ENCODE measurements at regions not wholly inside any gene's neighbourhood (a gene's known extent, or its start where the extent isn't known, plus 50 kb on each side); places are given as distances from the start of the nearest gene placed in this dataset.

DNA sequence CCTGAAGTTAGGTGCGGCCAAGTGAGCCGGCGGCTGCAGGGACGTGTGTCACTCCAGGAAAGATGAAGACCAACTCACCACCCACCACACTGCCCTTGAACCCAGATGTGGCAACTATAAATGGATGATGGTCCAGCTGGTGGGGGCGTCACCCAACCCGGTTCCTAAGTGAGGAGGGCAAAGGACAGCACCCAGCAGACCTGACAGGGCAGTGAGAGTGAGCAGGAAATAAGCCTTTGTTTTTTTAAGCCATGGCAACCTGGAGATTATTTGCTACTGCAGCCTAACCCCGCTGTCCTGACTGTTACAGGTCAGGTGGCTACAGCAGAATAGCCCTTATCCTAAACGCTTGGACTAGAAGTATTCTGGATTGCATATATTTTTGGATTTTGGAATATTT is 228.9 kb downstream of the CTTN start:
- no peak for DNase-seq (ENCODE audit: low spot score)

DNA sequence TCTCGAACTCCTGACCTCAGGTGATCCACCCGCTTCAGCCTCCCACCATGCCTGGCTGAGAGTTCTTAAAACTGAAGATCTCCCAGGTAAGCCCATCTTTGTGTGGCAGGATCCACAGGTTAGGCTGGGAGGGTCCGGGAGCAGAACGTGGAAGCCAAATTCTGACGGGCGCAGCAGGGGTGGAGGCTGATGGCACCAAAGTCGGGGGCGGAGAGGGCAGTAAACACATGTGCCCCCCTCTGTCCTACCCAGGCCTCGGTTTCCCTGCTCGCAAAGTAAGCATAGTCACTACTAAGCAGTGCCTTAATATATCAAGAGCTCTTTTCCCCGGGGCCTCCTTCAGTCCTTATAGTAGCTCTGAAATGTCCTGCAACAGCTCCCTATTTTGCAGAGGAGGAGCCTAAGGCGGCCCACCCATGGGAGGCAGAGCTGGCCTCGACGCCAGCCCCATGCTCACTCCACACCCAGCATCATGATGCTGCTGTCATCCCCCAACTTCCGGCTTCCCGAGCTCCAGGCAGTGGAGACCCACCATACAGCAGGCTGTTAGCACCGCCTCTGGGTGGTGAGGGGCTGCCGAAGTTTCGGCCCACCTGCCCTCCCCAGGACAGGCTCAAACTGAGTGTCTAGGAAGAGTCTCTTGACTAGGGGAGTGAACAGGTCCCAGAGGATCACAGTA is 230.0 kb downstream of the CTTN start:
- no peak for DNase-seq (ENCODE audit: low spot score)

DNA sequence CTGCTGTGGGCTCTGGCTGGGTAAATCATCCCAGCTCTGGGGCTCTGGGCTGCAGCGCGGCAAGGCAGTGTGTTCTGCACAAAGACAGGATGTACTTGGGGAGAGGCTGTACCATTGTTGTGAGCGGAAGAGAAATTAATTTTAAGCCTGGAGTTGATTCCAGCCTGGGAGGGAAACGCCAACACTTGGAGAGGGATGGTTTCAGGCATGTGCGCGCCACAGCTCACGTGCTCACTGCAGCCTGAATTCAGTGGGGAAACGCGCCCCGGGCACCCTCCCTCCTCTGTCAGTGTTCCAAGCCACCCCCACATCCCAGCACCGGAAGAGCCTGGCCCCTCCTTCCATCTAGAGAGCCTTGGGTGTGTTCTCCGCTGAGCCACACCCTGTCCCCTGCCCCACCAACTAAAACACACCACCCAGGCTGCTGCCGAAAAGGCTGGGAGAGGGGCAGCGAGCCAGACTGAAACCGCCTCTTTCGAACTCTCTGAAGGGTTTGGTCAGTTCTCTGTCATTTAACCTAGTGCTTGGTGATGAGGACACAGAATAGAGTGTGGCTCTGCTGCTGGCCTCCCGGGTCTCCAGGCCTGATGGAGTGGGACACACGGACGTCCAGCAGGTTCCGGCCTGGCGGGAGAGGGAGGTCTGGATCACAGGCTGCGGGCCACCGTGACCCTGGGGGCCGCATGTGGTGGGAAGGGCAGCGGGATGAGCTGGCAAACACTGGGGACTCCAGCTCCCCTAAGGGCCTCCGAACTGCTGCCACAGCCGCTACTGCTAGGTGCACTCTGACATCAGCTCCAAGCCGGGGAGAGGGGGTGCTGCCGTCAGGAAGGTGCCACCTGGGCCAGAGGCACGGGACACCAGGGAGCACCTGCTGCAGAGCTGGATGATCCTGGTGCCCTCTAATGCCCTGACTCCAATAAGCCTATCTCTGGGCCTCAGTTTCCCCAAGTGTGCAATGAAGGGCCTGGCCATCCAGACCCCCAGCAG is 230.8 kb downstream of the CTTN start:
- DNase-seq (ENCODE audit: low spot score): peak; percentile 48

DNA sequence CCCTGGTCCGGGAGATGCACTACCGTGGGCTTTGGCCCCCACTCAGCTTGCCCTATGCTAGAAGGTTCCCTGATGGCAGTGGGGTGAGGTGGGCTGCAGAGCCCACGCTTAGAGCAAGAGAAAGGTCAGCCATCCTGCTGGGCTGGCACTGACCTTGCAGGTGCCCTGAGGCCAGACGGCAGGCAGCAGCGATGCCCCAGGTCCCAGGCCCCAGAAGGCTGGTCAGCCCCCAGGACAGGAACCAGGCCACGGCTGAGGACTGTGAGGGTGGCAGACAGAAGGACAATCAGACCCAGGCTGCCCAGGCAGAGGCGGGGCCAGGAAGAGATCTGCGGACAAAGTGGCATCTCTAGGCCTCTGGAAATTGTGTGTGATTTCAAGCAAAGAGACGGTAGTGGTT is 231.7 kb downstream of the CTTN start:
- DNase-seq (ENCODE audit: low spot score): no peak

DNA sequence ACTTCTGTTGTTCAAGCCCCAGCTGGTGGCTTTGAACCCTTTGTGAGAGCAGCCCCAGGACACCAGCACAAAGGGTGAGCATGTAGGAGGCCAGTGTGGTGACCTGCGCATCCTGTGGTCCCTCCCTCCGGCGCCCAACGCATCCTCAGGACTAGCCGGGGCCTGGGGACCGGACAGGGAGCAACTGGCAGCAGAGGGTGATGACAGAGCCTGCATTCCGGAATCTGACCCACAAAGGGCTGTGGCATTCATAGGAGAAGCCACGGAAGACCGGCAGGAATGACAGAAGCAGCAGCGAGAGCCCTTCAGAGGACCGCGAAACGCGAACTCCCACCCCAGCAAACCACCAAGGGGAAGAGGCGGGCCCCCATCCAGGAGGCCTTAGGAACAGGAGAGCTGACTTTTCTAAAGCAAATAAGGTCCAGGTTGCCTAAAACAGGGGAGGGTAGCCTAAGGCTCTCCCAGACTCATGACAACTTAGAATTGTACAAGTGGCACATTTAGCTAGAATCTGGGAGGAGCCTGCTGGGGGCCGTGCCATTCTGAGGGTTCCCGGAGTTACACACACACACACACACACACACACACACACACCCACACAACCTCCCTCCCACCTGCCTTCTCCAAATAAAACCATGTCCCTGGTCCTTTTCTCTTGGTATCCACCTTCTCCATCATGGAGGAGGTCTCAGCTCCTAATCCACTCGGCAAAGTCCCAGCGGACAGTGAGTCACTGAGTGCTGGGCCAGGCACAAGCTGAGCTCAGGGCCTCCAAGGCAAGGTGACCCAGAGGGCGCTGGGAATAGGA is 232.7 kb downstream of the CTTN start:
- no peak for DNase-seq (ENCODE audit: low spot score)

DNA sequence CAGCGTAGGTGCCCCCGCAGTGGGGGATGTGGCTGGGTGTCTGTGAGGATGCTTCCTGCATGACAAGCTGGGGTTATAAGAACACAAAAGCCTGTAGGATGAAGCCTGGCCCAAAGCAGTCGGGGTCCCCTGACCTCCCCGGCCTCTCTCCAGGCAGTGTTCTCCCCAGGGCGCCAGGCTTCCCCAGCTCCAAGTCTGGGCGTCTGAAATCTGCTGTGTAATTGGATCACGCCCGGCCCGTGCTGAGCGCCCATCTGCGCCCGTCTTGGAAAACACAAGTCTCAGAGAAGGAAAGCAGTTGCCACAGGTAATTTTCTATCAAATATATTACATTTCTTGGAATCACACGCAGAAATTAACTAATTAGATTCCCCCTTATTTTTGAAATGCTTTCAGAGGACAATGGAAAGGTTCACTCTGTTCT is 233.3 kb downstream of the CTTN start:
- DNase-seq (ENCODE audit: low spot score): no peak

DNA sequence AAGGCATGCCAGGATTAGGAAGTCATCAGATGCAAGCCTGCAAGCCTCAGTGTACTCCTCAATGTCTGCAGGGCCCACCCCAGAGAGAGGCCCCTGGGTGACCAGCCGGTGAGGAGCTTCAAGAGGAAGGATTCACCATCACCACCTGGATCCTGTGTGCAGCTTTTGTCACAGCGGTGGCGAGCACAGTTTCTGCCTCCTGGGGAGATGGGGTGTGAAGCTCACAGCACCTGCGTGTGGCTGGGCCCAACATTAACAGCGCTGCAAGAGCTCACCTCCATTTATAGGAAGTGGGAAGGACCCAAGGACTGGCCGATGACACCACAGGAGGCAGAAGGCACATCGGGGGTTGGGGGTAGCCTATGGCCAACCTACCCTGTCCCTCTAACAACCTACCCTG is 235.3 kb downstream of the CTTN start:
- no peak for DNase-seq (ENCODE audit: low spot score)

DNA sequence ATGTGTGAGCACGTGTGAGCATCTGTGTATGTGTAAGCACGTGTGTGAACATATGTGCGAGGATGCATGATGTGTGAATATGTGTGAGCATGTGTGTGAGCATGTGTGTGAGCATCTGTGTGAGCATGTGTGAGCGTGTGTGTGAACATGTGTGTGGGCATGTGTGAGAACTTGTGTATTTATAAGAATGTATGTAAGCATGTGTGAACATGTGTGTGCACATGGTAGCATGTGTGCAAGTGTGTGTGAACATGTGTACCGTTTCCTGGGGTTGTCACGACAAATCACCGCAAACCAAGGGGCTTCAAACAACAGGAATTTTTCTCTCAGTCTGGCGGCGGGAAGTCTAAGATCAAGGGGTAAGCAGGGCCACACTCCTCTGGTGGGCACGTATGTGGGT is 238.3 kb downstream of the CTTN start:
- no peak for DNase-seq (ENCODE audit: low spot score)

DNA sequence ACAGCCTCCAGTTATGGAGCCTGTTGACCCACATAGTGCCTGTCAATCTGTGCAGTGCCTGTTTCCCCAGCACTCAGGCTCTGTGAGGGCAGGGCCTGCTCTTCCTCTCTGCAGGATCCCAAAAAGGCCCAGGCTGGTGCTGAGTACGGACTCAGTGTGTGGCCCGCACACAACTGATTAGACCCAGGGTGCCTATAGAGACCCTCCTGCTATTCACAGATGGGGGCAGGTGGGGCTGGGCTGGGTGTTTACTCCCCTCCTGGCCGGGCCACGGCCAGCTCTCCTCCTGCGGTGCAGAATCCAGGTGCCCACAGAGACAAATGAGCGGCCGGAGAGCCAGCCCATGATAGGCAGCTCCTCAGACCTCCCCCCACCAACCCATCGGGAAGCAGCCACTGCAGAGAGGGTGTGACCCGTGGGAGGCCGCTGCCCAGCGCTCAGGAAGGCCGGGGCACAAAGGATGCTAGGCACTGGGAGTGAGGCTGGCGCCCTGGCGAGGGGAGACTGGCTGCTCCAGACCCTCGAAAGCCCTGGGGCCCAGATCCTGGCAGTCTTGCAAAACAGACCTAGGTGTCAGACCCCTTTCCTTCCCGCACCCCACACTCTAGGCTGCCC is 239.0 kb downstream of the CTTN start:
- DNase-seq (ENCODE audit: low spot score): no peak

DNA sequence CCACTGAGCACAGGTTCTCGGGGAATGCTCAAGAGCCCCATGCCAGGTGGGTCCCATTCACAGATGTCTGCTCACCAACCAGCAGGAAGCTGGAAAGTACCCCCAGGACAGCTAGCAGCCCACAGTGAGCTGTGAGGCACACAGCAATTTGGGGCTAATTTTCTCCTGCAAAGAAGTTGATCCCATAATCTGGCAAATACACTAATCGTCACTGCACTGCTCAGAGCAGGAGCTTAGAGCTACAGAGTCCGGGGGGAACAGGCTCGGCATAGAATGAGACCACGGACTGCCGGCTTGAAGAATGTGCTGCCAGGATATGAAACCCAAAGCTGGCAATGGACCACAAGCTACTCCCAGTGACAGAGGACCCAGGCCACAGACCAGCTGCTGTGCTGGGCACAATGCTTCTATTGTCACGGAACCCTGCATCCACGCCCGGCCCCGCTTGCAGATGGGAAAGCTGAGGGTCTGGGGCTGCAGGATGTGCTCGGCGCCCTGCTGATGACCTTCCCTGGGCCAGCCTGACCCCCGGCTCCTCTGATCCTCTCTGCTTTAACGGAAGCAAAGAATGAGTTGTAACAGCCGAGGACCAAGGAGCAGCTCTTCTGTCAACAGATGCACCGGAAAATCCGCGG is 239.7 kb downstream of the CTTN start:
- no peak for DNase-seq (ENCODE audit: low spot score)

DNA sequence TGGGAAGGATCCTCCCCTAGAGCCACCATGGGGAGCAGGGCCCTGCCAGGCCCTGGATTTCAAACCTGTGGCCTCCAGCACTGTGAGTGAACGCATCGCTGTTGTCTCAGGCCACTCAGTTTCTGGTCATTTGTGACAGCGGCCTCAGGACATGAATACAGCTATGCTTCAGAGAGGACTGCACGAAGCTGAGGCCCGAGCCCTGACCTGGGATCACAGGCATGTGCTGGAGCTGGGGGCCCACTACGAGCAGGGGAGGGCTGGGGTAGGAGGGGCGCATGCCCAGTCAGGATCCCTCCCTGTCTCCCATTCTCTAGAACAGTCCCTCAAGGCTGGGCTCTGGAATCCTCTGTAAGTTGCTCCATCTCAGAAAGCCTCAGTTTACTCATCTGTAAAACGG is 242.1 kb downstream of the CTTN start:
- DNase-seq (ENCODE audit: low spot score): no peak

DNA sequence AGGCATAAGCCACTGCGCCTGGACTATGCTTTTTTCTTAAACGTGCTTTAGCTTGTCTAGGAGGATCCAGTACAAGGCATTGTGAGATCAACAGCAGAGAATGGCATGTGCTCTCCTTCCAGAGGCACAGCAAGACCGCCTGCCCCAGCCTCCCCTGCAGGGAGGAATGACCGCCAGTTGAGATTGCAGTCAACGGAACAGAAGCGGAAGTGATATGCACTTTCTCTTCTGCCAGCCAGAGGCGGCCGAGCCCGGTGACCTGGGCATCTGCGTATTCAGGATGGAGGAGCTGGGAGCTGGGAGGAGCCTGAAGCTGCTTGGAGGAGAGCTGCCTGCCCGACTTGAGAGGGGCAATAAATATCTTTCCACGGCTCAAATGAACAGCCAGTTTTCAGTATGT is 243.0 kb downstream of the CTTN start:
- no peak for DNase-seq (ENCODE audit: low spot score)

DNA sequence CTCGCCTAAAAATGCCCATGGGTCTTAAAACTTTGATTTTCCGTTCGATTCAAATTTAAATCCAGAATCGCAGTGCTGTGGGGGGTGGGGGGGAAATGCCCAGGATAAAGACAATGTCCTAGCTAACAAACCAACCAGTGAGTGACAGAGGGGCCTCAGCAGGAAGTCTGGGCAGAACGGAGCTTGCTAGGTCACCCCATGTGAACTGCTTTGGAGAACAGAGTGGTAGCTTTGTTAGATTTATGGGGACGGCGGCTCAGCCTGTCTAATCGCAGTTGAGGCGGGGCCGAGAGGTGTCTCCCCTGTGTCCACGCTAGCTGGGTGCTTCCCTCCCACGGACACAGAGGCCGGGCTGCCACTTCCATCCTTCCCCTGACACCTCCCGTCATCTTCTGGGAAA is 243.9 kb downstream of the CTTN start:
- DNase-seq (ENCODE audit: low spot score): no peak

DNA sequence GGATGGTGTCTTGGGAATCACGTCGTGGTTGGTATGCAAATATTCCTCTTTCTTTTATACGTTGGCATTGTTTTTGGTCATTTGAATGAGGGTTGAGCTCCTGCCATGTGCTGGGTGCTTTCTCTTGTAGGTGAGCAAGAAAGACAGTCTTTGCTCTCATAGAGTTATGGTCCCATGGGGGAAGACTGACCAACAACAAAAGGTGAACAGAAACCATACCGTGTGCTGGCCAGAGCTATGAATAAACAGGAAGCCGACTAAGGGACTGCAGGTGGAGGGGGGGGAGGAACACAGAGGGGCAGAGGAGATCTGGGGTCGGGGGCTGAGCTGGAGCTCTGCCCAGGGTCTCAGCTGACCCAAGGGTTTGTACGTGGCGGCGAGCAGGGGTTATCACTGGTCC is 245.3 kb downstream of the CTTN start:
- no peak for DNase-seq (ENCODE audit: low spot score)

DNA sequence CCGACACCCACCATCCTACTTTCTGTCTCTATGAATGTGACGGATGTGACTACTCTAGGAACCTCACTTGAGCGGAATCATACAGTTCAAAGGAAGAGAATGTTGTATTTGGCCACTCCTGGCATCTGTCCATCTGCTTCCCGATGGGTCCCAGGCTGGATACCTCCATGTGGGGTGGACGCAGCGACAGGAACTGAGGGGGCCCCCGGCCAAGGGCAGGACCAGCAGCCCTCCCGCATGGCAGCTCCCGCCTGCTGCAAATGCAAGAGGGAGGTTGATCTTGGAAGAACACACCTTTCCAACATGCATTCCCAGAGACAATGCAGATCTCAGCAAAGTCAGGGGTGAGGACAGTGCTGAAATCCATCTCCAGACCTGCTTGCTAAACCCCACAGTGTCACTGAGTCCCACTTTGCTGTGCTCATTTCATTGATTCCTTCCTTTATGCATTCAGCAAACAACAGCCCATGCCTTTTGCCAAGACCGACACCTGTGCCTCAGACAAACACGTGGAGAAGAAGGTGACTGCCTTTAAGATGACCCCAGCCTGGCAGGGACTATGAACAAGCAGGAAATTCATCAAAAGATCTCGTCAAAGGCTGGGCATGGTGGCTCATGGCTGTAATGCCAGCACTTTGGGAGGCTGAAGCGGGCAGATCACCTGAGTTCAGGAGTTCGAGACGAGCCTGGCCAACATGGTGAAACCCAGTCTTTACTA is 246.2 kb downstream of the CTTN start:
- no peak for DNase-seq (ENCODE audit: low spot score)

DNA sequence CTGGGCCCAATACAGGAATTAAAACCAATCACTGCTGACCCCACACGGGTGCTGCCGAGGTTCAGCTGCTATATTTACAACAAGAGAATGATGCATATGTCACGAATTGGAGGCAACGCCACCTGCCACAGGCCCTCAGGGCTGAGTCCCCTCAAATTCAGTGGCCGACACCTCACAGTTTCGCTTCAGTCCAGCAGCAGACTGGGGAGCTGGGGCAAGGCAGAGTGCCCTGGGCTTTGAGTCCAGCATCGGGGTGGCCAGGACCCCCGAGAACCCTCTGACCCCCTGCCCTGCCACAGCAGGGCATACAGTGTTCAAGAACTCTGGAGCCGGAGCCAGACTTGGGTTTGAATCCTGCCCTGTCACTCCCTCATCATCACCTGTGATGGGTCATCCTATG is 247.2 kb downstream of the CTTN start:
- DNase-seq (ENCODE audit: low spot score): no peak

DNA sequence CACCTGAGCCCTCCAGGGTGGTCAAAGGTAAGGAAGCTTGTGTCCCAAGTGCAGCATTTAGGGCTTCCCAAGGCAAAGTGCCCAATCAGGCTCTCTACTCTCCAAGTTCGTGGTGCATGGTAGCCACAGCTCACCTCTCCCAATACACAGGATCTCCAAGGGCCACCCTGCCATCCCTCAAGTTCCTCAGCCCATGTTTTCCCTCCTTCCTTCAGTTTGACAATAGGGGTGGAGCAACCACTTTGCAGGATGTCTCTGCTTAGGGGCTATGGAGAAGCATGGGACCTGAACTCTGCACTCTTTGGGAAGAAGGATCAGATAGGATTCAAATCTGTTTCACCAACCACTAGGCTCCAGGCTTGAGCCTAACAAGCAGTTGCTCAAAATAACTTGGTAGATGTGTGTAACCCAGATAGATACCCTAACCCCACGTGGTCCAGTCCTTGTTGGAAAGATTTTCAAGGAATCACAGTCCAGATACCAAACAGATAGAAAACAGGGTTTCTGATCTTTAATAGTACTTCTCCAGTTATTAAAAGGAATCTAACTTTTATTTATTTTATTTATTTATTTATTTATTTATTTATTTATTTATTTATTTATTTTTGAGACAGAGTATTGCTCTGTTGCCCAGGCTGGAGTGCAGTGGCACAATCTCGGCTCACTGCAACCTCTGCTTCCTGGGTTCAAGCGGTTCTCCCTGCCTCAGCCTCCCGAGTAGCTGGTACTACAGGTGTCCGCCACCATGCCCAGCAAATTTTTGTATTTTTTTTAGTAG is 248.1 kb downstream of the CTTN start:
- no peak for DNase-seq (ENCODE audit: low spot score)

DNA sequence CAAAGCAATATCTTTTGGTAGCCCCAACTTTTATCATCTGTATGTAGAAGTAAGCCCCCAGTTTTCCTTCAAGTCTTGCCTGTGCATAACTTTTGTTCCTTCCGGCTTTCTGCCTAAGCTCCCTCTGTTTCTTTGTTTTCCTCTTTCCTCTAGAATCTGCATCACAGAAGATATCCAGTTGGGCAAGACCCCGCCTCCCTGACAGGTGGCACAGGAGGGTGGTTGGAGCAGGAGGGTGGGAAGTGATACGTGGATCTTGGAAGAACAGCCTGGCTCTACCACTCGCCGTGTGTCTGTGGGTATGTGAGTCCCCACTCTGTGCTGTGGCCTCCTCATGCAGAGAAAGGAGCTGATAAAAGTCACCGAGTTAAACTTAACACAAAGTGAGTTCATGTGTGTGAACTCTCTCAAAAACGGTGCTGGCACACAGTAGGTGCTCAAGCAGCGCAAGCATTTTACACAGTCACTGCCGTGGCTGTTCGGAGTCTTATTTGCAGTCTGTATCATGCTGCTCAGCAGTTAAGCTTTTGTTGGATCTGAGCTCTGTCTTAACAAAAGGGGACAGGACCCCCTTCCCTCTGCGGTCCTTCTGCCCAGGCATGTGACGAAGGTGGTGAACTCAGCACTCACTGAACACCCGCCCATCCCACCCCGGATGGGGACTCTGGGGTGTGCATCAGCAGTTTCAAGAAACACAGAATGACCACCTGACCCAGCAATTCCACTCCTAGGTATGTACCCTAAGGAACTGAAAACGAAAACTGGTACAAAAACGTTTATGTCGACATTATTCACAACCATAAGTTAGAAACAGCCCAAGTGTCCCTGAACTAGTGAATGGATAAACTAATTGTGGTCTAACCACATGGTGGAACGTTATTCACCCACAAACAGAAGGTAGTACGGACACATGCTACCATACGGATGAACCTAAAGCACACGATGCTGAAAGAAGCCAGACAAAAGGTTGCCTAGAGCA is 249.1 kb downstream of the CTTN start:
- DNase-seq (ENCODE audit: low spot score): no peak

Data from AG08396 (cell line).